ENCODE measurements at regions not wholly inside any gene's neighbourhood (a gene's known extent, or its start where the extent isn't known, plus 50 kb on each side); places are given as distances from the start of the nearest gene placed in this dataset.

- Histone ChIP-seq H4K20me1 (ENCODE audit: insufficient read depth) (no peaks in the 10 kb centered on the region), H2AFZ (ENCODE audit: low read depth) (no peak overlapping the region), H3K79me2 (ENCODE audit: insufficient read depth) (no peaks in the 10 kb centered on the region), H3K27ac (ENCODE audit: low read depth in 2 of 2, low read length in 1 of 2) (no peak overlapping the region), H3K9me3 (no peaks in the 10 kb centered on the region), H3K4me3 (ENCODE audit: low read depth in 2 of 2, low read length in 1 of 2) (no peak overlapping the region), H3F3A (replicated peaks; ENCODE audit: insufficient read depth) (no peaks in the 10 kb centered on the region), H3K9ac (no peak overlapping the region), H3K4me2 (no peak overlapping the region), H3K9me2 (no peaks in the 10 kb centered on the region), H3K27me3 (ENCODE audit: insufficient read depth) (no peaks in the 10 kb centered on the region; the same call in 1 of the 2 replicates), H3K36me3 (replicated peaks in 1 of 2; ENCODE audit: control insufficient read depth in 1 of 2, insufficient read depth in 2 of 2, low read length in 1 of 2) (no peaks in the 10 kb centered on the region), H3K4me1 (ENCODE audit: control insufficient read depth in 1 of 2, insufficient read depth in 2 of 2, low read depth in 1 of 2, low read length in 1 of 2) (peaks cover 0 to 17% of the 10 kb centered on the region in 2 experiments; a peak in 2 of 4 replicates)
- TF ChIP-seq GABPA (IDR thresholded peaks at IDR 0.05; ENCODE audit: low read depth) (no peak), YY1 (IDR thresholded peaks at IDR 0.05; ENCODE audit: low read depth) (no peak), IRF3 (IDR thresholded peaks at IDR 0.05; ENCODE audit: low read depth, low read length) (no peak), ELF1 (IDR thresholded peaks at IDR 0.05) (no peak), FOXM1 (IDR thresholded peaks at IDR 0.05; ENCODE audit: low read depth) (no peak), EZH2phosphoT487 (IDR thresholded peaks at IDR 0.05; ENCODE audit: borderline replicate concordance, low read depth) (no peak)
- 59% methylated on average over 8 of the region's 8 CpGs for WGBS (ENCODE audit: low lambda C conversion rate)
- CTCF ChIA-PET = interaction anchor here (0.5 to 1.2 kb wide), 5 partner anchors 9 to 448 kb away, joined by 3 to 5 read pairs (median 4); no protein-coding TSS in a partner anchor
- DNase-seq = no peak
- POLR2A ChIA-PET = no interaction called here
Observed at GRCh38 chr6:106886922-106887797, 87.4 kb downstream of the CD24 start.

- H3K9me2 ChIP-seq = no peaks in the 10 kb centered on the region
- no peak overlapping the region for H3K4me3 ChIP-seq (ENCODE audit: low read depth in 2 of 2, low read length in 1 of 2)
- H3F3A ChIP-seq (replicated peaks; ENCODE audit: insufficient read depth) = no peaks in the 10 kb centered on the region
- no peak overlapping the region for H2AFZ ChIP-seq (ENCODE audit: low read depth)
- H3K9me3 ChIP-seq = no peaks in the 10 kb centered on the region
- ChIA-PET POLR2A (no interaction called here), CTCF (interaction anchor here (0.5 to 1.5 kb wide), 7 partner anchors 10 to 447 kb away, joined by 3 to 7 read pairs (median 4); no protein-coding TSS in a partner anchor)
- no peaks in the 10 kb centered on the region for H3K79me2 ChIP-seq (ENCODE audit: insufficient read depth)
- peaks cover 0 to 17% of the 10 kb centered on the region in 2 experiments; a peak in 2 of 4 replicates for H3K4me1 ChIP-seq (ENCODE audit: control insufficient read depth in 1 of 2, insufficient read depth in 2 of 2, low read depth in 1 of 2, low read length in 1 of 2)
- H3K4me2 ChIP-seq = no peak overlapping the region
- no peaks in the 10 kb centered on the region; the same call in 1 of the 2 replicates for H3K27me3 ChIP-seq (ENCODE audit: insufficient read depth)
- WGBS (ENCODE audit: low lambda C conversion rate) = 46% methylated on average over 9 of the region's 9 CpGs
- H4K20me1 ChIP-seq (ENCODE audit: insufficient read depth) = no peaks in the 10 kb centered on the region
- TF ChIP-seq FOXM1 (IDR thresholded peaks at IDR 0.05; ENCODE audit: low read depth) = no peak
- H3K9ac ChIP-seq = no peak overlapping the region
- no peak for DNase-seq
- no peaks in the 10 kb centered on the region for H3K36me3 ChIP-seq (replicated peaks in 1 of 2; ENCODE audit: control insufficient read depth in 1 of 2, insufficient read depth in 2 of 2, low read length in 1 of 2)
- H3K27ac ChIP-seq (ENCODE audit: low read depth in 2 of 2, low read length in 1 of 2) = no peak overlapping the region
Observed at GRCh38 chr6:106886081-106886843, 88.3 kb downstream of the CD24 start.

- no peak for DNase-seq
- Histone ChIP-seq H3K4me2 (no peak overlapping the region), H3K9me3 (no peaks in the 10 kb centered on the region), H3K79me2 (ENCODE audit: insufficient read depth) (no peaks in the 10 kb centered on the region), H3K9me2 (no peaks in the 10 kb centered on the region), H3K27ac (ENCODE audit: low read depth in 2 of 2, low read length in 1 of 2) (no peak overlapping the region), H3F3A (replicated peaks; ENCODE audit: insufficient read depth) (no peaks in the 10 kb centered on the region), H3K36me3 (replicated peaks in 1 of 2; ENCODE audit: control insufficient read depth in 1 of 2, insufficient read depth in 2 of 2, low read length in 1 of 2) (no peaks in the 10 kb centered on the region), H2AFZ (ENCODE audit: low read depth) (no peak overlapping the region), H3K4me1 (ENCODE audit: control insufficient read depth in 1 of 2, insufficient read depth in 2 of 2, low read depth in 1 of 2, low read length in 1 of 2) (peaks cover 0 to 17% of the 10 kb centered on the region in 2 experiments; a peak in 2 of 4 replicates), H3K27me3 (ENCODE audit: insufficient read depth) (no peaks in the 10 kb centered on the region; the same call in 1 of the 2 replicates), H3K9ac (no peak overlapping the region), H3K4me3 (ENCODE audit: low read depth in 2 of 2, low read length in 1 of 2) (no peak overlapping the region), H4K20me1 (ENCODE audit: insufficient read depth) (no peaks in the 10 kb centered on the region)
- ChIA-PET CTCF (interaction anchor here (1.3 to 1.5 kb wide), 2 partner anchors 9 to 94 kb away, joined by 4 to 7 read pairs; no protein-coding TSS in a partner anchor), POLR2A (no interaction called here)
- WGBS (ENCODE audit: low lambda C conversion rate) = 20% methylated on average over 4 of the region's 4 CpGs
- TF ChIP-seq GABPA (IDR thresholded peaks at IDR 0.05; ENCODE audit: low read depth) (no peak), SIN3A (IDR thresholded peaks at IDR 0.05; ENCODE audit: borderline replicate concordance, low read depth, low read length) (no peak), TCF12 (IDR thresholded peaks at IDR 0.05) (no peak), IRF3 (IDR thresholded peaks at IDR 0.05; ENCODE audit: low read depth, low read length) (no peak), ZBTB33 (IDR thresholded peaks at IDR 0.05; ENCODE audit: borderline replicate concordance, low read depth) (no peak), MAX (IDR thresholded peaks at IDR 0.05; ENCODE audit: low read depth) (no peak), EZH2phosphoT487 (IDR thresholded peaks at IDR 0.05; ENCODE audit: borderline replicate concordance, low read depth) (no peak), JUND (IDR thresholded peaks at IDR 0.05) (no peak), FOSL2 (IDR thresholded peaks at IDR 0.05; ENCODE audit: borderline replicate concordance, low read depth) (no peak)
Observed at GRCh38 chr6:106885679-106886078, 88.8 kb downstream of the CD24 start.
